ENCODE measurements at regions not wholly inside any gene's neighbourhood (a gene's known extent, or its start where the extent isn't known, plus 50 kb on each side); places are given as distances from the start of the nearest gene placed in this dataset.

DNA sequence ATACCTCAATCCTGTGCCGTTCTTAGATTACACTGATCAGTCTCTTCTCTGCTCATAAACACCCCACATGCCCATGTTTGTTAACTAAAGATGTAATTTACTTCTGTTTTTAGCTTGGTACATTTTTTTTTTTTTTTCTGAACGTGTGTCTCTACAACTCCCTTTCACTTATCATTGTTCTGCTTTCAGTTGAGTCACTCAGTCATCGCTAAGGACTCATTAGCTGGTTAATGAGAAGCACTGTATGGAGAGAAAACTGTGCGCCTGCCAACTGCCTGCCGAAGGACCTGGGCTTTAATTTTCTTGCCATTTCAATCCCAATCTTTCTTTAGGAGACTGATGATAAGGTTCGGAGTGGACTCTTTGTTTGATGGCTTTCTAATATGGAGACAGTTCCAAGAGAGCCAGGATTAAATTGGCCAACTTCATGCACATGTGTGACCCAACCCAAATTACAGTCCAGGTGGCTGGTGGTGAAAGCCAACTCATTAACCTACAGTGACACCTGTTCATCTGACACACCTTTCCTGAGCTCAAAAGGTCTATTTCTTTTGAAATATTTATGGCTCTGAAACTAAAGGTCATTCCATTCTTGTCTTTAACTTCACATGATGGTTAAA is 334.1 kb downstream of the BCKDHB start:
- no peak for TF ChIP-seq TAF1 (IDR thresholded peaks at IDR 0.05; ENCODE audit: borderline replicate concordance, insufficient read depth, low read length)
- TF ChIP-seq, protein P1, sequence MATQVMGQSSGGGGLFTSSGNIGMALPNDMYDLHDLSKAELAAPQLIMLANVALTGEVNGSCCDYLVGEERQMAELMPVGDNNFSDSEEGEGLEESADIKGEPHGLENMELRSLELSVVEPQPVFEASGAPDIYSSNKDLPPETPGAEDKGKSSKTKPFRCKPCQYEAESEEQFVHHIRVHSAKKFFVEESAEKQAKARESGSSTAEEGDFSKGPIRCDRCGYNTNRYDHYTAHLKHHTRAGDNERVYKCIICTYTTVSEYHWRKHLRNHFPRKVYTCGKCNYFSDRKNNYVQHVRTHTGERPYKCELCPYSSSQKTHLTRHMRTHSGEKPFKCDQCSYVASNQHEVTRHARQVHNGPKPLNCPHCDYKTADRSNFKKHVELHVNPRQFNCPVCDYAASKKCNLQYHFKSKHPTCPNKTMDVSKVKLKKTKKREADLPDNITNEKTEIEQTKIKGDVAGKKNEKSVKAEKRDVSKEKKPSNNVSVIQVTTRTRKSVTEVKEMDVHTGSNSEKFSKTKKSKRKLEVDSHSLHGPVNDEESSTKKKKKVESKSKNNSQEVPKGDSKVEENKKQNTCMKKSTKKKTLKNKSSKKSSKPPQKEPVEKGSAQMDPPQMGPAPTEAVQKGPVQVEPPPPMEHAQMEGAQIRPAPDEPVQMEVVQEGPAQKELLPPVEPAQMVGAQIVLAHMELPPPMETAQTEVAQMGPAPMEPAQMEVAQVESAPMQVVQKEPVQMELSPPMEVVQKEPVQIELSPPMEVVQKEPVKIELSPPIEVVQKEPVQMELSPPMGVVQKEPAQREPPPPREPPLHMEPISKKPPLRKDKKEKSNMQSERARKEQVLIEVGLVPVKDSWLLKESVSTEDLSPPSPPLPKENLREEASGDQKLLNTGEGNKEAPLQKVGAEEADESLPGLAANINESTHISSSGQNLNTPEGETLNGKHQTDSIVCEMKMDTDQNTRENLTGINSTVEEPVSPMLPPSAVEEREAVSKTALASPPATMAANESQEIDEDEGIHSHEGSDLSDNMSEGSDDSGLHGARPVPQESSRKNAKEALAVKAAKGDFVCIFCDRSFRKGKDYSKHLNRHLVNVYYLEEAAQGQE (IDR thresholded peaks at IDR 0.05; ENCODE audit: insufficient read depth in 1 of 2, low read depth in 2 of 2, low read length in 2 of 2) = no peak
- TF ChIP-seq FOXP2 (optimal IDR thresholded peaks at IDR 0.05; ENCODE audit: borderline replicate concordance, extremely low read depth, extremely low read length, insufficient read depth) = no peak
- no peak for TF ChIP-seq POLR2AphosphoS5 (IDR thresholded peaks at IDR 0.05; ENCODE audit: low read depth, low read length)
- TF ChIP-seq SIN3A (IDR thresholded peaks at IDR 0.05; ENCODE audit: borderline replicate concordance, insufficient read depth, low read length) = no peak

DNA sequence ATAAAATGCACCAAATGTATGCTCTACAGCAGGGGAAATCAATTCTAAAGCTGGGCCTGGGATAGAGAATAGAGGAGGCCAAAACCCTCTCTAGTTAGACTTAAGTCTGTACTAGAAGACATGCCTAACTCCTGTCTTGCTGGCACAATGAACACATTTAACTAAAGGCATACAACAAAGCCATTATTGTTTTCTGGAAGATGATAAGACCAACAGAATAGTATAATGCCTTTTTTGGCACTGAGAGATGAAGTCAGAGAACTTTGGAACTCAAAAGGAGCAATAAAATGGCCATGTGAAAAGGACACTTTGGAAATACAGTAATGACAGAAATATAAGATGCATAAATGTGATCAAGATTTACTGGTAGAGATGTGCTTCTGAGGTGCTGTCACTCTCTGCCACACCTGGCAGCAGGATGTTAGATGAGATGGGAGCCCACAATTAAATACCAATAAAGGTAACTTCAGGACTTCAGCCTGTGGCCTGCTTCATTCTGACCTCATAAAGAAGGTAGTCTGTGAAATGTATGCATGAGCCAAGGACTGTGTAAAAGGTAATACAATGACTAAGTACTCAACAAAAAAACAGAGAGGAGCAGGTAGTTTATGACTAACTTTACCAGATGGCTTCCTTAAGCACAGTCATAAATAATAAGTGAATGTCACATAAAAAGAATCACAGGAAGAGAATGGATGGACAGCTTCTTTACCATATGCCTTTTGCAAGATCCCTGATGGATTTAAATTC is 333.4 kb downstream of the BCKDHB start:
- TF ChIP-seq POLR2AphosphoS5 (IDR thresholded peaks at IDR 0.05; ENCODE audit: low read depth, low read length) (no peak), FOXP2 (optimal IDR thresholded peaks at IDR 0.05; ENCODE audit: borderline replicate concordance, extremely low read depth, extremely low read length, insufficient read depth) (no peak), TAF1 (IDR thresholded peaks at IDR 0.05; ENCODE audit: borderline replicate concordance, insufficient read depth, low read length) (no peak), SIN3A (IDR thresholded peaks at IDR 0.05; ENCODE audit: borderline replicate concordance, insufficient read depth, low read length) (no peak)
- TF ChIP-seq, protein P1 (IDR thresholded peaks at IDR 0.05; ENCODE audit: insufficient read depth in 1 of 2, low read depth in 2 of 2, low read length in 2 of 2) = no peak

DNA sequence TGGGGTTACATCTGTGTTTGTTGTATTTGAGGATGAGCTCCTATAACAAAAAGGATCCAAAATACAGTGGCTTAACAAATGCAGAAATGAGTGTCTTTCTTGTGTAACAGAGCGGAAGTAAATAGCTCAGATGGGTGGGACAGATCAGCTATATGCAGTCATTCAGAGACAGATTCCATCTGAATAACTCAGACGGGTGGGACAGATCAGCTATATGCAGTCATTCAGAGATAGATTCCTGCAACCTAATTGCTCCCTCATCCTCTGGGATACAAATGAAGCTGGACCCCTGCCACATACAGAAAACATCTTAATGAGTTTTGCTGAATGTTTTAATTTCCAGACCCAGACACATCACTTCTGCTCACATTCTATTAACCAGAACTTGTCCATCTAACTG is 332.3 kb downstream of the BCKDHB start:
- TF ChIP-seq POLR2AphosphoS5 (IDR thresholded peaks at IDR 0.05; ENCODE audit: low read depth, low read length) (no peak), TAF1 (IDR thresholded peaks at IDR 0.05; ENCODE audit: borderline replicate concordance, insufficient read depth, low read length) (no peak), FOXP2 (optimal IDR thresholded peaks at IDR 0.05; ENCODE audit: borderline replicate concordance, extremely low read depth, extremely low read length, insufficient read depth) (no peak), SIN3A (IDR thresholded peaks at IDR 0.05; ENCODE audit: borderline replicate concordance, insufficient read depth, low read length) (no peak)
- TF ChIP-seq, protein P1 (IDR thresholded peaks at IDR 0.05; ENCODE audit: insufficient read depth in 1 of 2, low read depth in 2 of 2, low read length in 2 of 2) = no peak

DNA sequence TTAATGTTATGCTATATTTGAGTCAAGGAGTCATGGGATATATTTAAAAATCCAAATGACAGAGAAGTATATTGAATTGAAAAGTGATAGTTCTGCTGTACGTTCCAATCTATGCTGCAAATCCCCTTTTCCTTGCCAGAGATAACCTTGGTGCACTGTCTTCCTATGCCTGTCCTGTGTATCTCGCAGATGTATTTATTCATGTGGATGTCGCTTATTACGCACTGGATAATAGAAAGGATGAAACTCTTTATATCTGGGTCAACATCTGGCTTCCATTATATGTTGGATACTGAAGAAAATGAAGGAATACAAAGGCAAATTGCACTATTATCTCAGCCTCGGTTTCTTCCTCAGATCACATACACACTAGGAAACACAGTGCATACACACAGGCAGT is 331.3 kb downstream of the BCKDHB start:
- no peak for TF ChIP-seq TAF1 (IDR thresholded peaks at IDR 0.05; ENCODE audit: borderline replicate concordance, insufficient read depth, low read length)
- TF ChIP-seq, protein P1 (IDR thresholded peaks at IDR 0.05; ENCODE audit: insufficient read depth in 1 of 2, low read depth in 2 of 2, low read length in 2 of 2) = no peak
- no peak for TF ChIP-seq SIN3A (IDR thresholded peaks at IDR 0.05; ENCODE audit: borderline replicate concordance, insufficient read depth, low read length)
- no peak for TF ChIP-seq FOXP2 (optimal IDR thresholded peaks at IDR 0.05; ENCODE audit: borderline replicate concordance, extremely low read depth, extremely low read length, insufficient read depth)
- TF ChIP-seq POLR2AphosphoS5 (IDR thresholded peaks at IDR 0.05; ENCODE audit: low read depth, low read length) = no peak

Measured in PFSK-1 (cell line).